GM12878 (cell line): ENCODE measurements at regions not wholly inside any gene's neighbourhood (a gene's known extent, or its start where the extent isn't known, plus 50 kb on each side); places are given as distances from the start of the nearest gene placed in this dataset.
"Not testable (repeated sequence)": the region's sequence is repeated elsewhere in the genome, so short reads cannot be mapped to it uniquely, and the experiment has no call there.

Experiments used
- ATAC-seq: fragments of 200-7000 bp; cut with Tn5 transposase; 3 replicates; pipeline ENCODE4 v1.9.1; 2020; ENCODE audit warnings: mild to moderate bottlenecking, moderate library complexity
- BruUV-seq: library from RNA; stranded (reverse); fragments of 400-500 nt; replicated peaks from 2 replicates; lab custom pipeline; 2021; lab: Mats Ljungman, UMichigan
- CTCF ChIA-PET: fragments of 300-600 bp; sonication (Branson Sonifier 250); formaldehyde crosslinking; extraction: SDS; loops from one replicate; lab custom pipeline; 2021; ENCODE audit warnings: inconsistent platforms; lab: Yijun Ruan, JAX
- POLR2A ChIA-PET: fragments of 350-600 bp; formaldehyde crosslinking; extraction: SDS; loops from one replicate; lab custom pipeline; 2021; ENCODE audit warnings: inconsistent platforms; lab: Charles Lee
- RAD21 ChIA-PET: fragments of 300-600 bp; sonication (Branson Sonifier 250); formaldehyde crosslinking; loops from one replicate; lab custom pipeline; 2023; ENCODE audit warnings: antibody characterized with exemption; ENCODE audit not compliant: unreplicated experiment; lab: Charles Lee
- SMC1A ChIA-PET: fragments of 300-600 bp; sonication (Branson Sonifier 250); formaldehyde crosslinking; loops from one replicate; lab custom pipeline; 2023; ENCODE audit not compliant: unreplicated experiment, uncharacterized antibody; lab: Charles Lee
- DNase-seq: peaks from one replicate; pipeline ENCODE4 v3.0.0-alpha.2; 2011; ENCODE audit warnings: low read depth, low spot score
- FAIRE-seq: peaks from 3 replicates; lab custom pipeline; 2011; peaks lifted over from hg19 to GRCh38; lab: Jason Lieb, UNC
- H2AFZ ChIP-seq: 2 replicates; pipeline ENCODE4 v1.6.0; 2011; ENCODE audit warnings: low read depth, low read length, control low read depth; ENCODE audit not compliant: control insufficient read depth
- H3K27ac ChIP-seq: 2 replicates; pipeline ENCODE4 v1.5.1; 2011; ENCODE audit warnings: control low read depth; ENCODE audit not compliant: control insufficient read depth, insufficient read depth
- H3K27me3 ChIP-seq, 2 experiments: replicated peaks in 1 of 2; 2 replicates each; pipeline versions ENCODE4 v1.6.0 to v1.6.1; 2011; ENCODE audit warnings: low read length in 1 of 2; ENCODE audit not compliant: control insufficient read depth in 2 of 2, insufficient read depth in 2 of 2
- H3K36me3 ChIP-seq, 2 experiments: 2 replicates each; pipeline ENCODE4 v1.5.1; 2011; ENCODE audit warnings: low read length in 1 of 2; ENCODE audit not compliant: control insufficient read depth in 2 of 2, insufficient read depth in 2 of 2
- H3K4me1 ChIP-seq: 2 replicates; pipeline ENCODE4 v1.6.1; 2011; ENCODE audit warnings: mild to moderate bottlenecking, low read length, moderate library complexity, mixed read lengths; ENCODE audit not compliant: control insufficient read depth, insufficient read depth
- H3K4me2 ChIP-seq: 2 replicates; pipeline ENCODE4 v1.6.0; 2011; ENCODE audit warnings: control low read depth; ENCODE audit not compliant: control insufficient read depth, insufficient read depth
- H3K4me3 ChIP-seq: fragments of 200-600 bp; sonication (generic); 2 replicates; pipeline ENCODE4 v1.5.1; 2016
- H3K79me2 ChIP-seq: 2 replicates; pipeline ENCODE4 v1.6.0; 2011; ENCODE audit warnings: low read length; ENCODE audit not compliant: control insufficient read depth, insufficient read depth
- H3K9ac ChIP-seq: 2 replicates; pipeline ENCODE4 v1.8.0; 2011; ENCODE audit warnings: low read length, control low read depth, mixed read lengths; ENCODE audit not compliant: control insufficient read depth, insufficient read depth
- H3K9me3 ChIP-seq: replicated peaks from 3 replicates; pipeline ENCODE4 v1.5.1; 2011; ENCODE audit warnings: mild to moderate bottlenecking, low read length; ENCODE audit not compliant: control insufficient read depth, insufficient read depth
- H4K20me1 ChIP-seq: 2 replicates; pipeline ENCODE4 v1.6.0; 2011; ENCODE audit not compliant: control insufficient read depth, insufficient read depth
- CBX3 ChIP-seq: fragments of 200-600 bp; sonication (generic); IDR thresholded peaks from 2 replicates; pipeline ENCODE4 v1.6.1; 2016; ENCODE audit warnings: low read depth, borderline replicate concordance
- IKZF2 ChIP-seq, 2 experiments: fragments of 450-650 bp; IDR thresholded peaks; 2 replicates each; pipeline ENCODE4 v1.6.1; 2017; ENCODE audit warnings: mild to moderate bottlenecking in 2 of 2, moderate library complexity in 2 of 2
- KAT2A ChIP-seq: conservative IDR thresholded peaks from 2 replicates; pipeline ENCODE4 v1.6.1; 2011; ENCODE audit warnings: low read depth, low read length; ENCODE audit not compliant: control insufficient read depth
- NFXL1 ChIP-seq: fragments of 450-650 bp; IDR thresholded peaks from 2 replicates; pipeline ENCODE4 v1.6.1; 2017; ENCODE audit warnings: antibody characterized with exemption, mild to moderate bottlenecking, borderline replicate concordance
- RAD51 ChIP-seq: fragments of 450-650 bp; IDR thresholded peaks from 2 replicates; pipeline ENCODE4 v1.6.1; 2016; ENCODE audit warnings: moderate library complexity, mild to moderate bottlenecking, inconsistent platforms
- SMARCA5 ChIP-seq: fragments of 450-650 bp; IDR thresholded peaks from 2 replicates; pipeline ENCODE4 v1.6.1; 2017; ENCODE audit warnings: mild to moderate bottlenecking
- SPI1 ChIP-seq: IDR thresholded peaks from 2 replicates; pipeline ENCODE4 v1.6.1; 2011; ENCODE audit warnings: low read depth, mild to moderate bottlenecking, low read length, moderate library complexity, borderline replicate concordance; ENCODE audit not compliant: insufficient read depth
- SREBF1 ChIP-seq: IDR thresholded peaks from 2 replicates; pipeline ENCODE4 v1.6.1; 2012; ENCODE audit warnings: mild to moderate bottlenecking, low read length
- TCF3 ChIP-seq: IDR thresholded peaks from 2 replicates; pipeline ENCODE4 v1.6.1; 2012; ENCODE audit warnings: low read depth, mild to moderate bottlenecking, low read length, borderline replicate concordance; ENCODE audit not compliant: insufficient read depth
- ZSCAN29 ChIP-seq: fragments of 450-650 bp; IDR thresholded peaks from 2 replicates; pipeline ENCODE4 v1.6.1; 2017; ENCODE audit warnings: mild to moderate bottlenecking, moderate library complexity
- WGBS: methylation state at CpG from one replicate; pipeline ENCODE4 v1.1.6; 2016; ENCODE audit warnings: low lambda C conversion rate; ENCODE audit not compliant: insufficient replicate concordance, insufficient coverage; ENCODE audit errors: missing lambda C conversion rate; 5-methylcytosine and 5-hydroxymethylcytosine counted together
- in situ Hi-C: fragments of 300-500 bp; cut with MboI; formaldehyde crosslinking; loops from 9 replicates; pipeline ENCODE4 v1.14.3; 2018; ENCODE audit warnings: mixed read lengths
- intact Hi-C: fragments of 100-400 bp; cut with micrococcal nuclease; formaldehyde crosslinking; loops from one replicate; pipeline ENCODE4 v1.14.2; 2022; ENCODE audit not compliant: unreplicated experiment

DNA sequence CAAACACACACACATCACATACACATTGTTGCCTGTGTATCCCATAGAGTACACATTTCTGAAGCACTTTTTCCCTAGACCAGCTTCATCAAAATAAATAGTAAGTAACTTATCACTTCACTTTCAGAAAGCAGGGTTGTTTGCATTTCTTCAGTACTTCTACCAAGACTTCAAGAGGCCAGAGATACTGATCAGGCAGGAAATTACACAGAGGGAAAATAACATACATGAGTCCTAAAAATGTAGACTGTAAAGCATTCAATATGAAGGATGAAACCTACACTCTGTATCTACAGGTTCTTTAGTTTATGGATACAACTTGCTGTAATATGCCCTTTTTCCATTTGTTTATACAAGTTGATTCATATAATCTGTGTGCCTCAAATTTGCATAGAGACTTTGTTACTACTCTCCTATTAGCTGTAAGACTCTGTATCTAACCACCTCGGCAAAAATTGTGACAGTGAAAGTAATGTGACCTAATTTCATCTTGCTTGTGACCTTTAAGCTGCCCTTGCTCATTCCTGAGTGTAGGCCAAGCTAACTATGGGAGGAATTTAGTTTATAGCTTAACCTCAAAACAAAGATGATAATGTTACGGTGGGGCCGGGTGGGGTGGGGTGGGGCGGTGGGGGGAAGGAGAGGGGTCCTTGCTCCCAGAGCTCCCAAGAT, 228.9 kb upstream of the SPOPL start:
- no peak for ATAC-seq
- intact Hi-C loops (no loop called here), in situ Hi-C loops (no loop called here)
- H4K20me1 ChIP-seq, result no peaks in the 10 kb centered on the region
- CTCF ChIA-PET, result no interaction called here
- BruUV-seq, result no TSS peak
- SMC1A ChIA-PET, result interaction anchor here (0.9 to 1.2 kb wide), 3 partner anchors 14 to 28 kb away, joined by 3 to 4 read pairs (median 3); no protein-coding TSS in a partner anchor
- RAD21 ChIA-PET, result no interaction called here
- TF ChIP-seq SREBF1 (no peak), TCF3 (no peak), SPI1 (no peak), RAD51 (no peak), IKZF2 (IDR thresholded peaks at IDR 0.05) (no peak), ZSCAN29 (no peak), NFXL1 (no peak), KAT2A (no peak), SMARCA5 (no peak), CBX3 (no peak)
- TF ChIP-seq, all 136 proteins: peak for 0
- 8% methylated on average over 1 of the region's 4 CpGs for WGBS
- FAIRE-seq (no peak), DNase-seq (no peak)
- H3K4me3 ChIP-seq, result no peak overlapping the region
- no peak overlapping the region for H3K4me2 ChIP-seq
- H3K79me2 ChIP-seq, result no peaks in the 10 kb centered on the region
- H3K4me1 ChIP-seq, result peaks cover 5% of the 10 kb centered on the region; the same call in 1 of the 2 replicates
- H2AFZ ChIP-seq, result no peak overlapping the region
- no peak overlapping the region for H3K9ac ChIP-seq
- POLR2A ChIA-PET, result no interaction called here
- H3K9me3 ChIP-seq, result no peaks in the 10 kb centered on the region; the same call in 2 of the 3 replicates
- H3K27ac ChIP-seq, result no peak overlapping the region
- H3K36me3 ChIP-seq, result no peaks in the 10 kb centered on the region
- no peaks in the 10 kb centered on the region for H3K27me3 ChIP-seq

DNA sequence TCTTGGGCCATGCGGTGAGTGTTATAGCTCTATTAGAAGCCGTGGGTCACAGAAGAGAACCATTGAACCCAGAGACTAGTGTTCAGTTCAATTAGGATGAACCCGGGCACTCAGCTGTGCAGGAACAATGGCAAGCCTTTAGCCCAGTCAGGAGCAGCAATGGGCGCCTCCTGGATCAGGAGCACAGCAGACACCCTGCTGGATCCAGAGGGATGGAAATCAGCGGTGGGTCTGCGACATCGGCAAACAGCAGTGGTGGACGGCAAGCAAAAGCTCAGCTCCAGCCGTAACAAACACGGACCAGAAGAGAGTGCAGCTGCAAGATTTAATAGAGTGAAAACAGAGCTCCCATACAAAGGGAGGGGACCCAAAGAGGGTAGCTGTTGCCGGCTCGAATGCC, 228.3 kb upstream of the SPOPL start:
- H3K4me3 ChIP-seq, H3K9ac ChIP-seq, H2AFZ ChIP-seq, DNase-seq, ATAC-seq, H3K4me1 ChIP-seq, H3K27ac ChIP-seq, H4K20me1 ChIP-seq, H3K4me2 ChIP-seq, H3K36me3 ChIP-seq, H3K27me3 ChIP-seq, H3K9me3 ChIP-seq, FAIRE-seq, RAD21 ChIA-PET, H3K79me2 ChIP-seq, in situ Hi-C loops, intact Hi-C loops, CTCF ChIA-PET, BruUV-seq: not testable (repeated sequence)
- WGBS, result 82% methylated on average over 12 of the region's 12 CpGs
- SMC1A ChIA-PET, result interaction anchor here (0.9 to 1.2 kb wide), 3 partner anchors 13 to 27 kb away, joined by 3 to 4 read pairs (median 3); no protein-coding TSS in a partner anchor
- POLR2A ChIA-PET, result interaction anchor here (0.6 kb wide), 1 partner anchor 338 kb away, joined by 4 read pairs; no protein-coding TSS in a partner anchor
